B cell (primary cell): ENCODE measurements at regions not wholly inside any gene's neighbourhood (a gene's known extent, or its start where the extent isn't known, plus 50 kb on each side); places are given as distances from the start of the nearest gene placed in this dataset.

Experiments
- CTCF ChIP-seq: fragments of 200-600 bp; IDR thresholded peaks from one replicate; pipeline ENCODE4 v1.8.0; 2022; ENCODE audit warnings: antibody characterized with exemption, mild to moderate bottlenecking
- EZH2 ChIP-seq: IDR thresholded peaks from 2 replicates; pipeline ENCODE4 v1.6.1; 2012; ENCODE audit warnings: borderline replicate concordance, low read depth, mild to moderate bottlenecking, moderate library complexity, low read length; ENCODE audit not compliant: insufficient read depth, poor library complexity, severe bottlenecking

GRCh38 chr7:35516498-35516897 lies 178.4 kb downstream of the HERPUD2 start:
- no peak for TF ChIP-seq CTCF
- TF ChIP-seq EZH2 = no peak
